ENCODE measurements at regions not wholly inside any gene's neighbourhood (a gene's known extent, or its start where the extent isn't known, plus 50 kb on each side); places are given as distances from the start of the nearest gene placed in this dataset.
"Not testable (repeated sequence)": the region's sequence is repeated elsewhere in the genome, so short reads cannot be mapped to it uniquely, and the experiment has no call there.

- no peak for DNase-seq
These were observed 597.9 kb downstream of the PDCD6IP start for GRCh38 chr3:34396288-34396687.

- no peak for DNase-seq
These were observed 598.5 kb downstream of the PDCD6IP start for GRCh38 chr3:34396956-34397355.

- DNase-seq = no peak
These were observed 601.0 kb downstream of the PDCD6IP start for GRCh38 chr3:34399401-34399800.

- no peak for DNase-seq
These were observed 606.7 kb downstream of the PDCD6IP start for GRCh38 chr3:34405159-34405558.

DNA sequence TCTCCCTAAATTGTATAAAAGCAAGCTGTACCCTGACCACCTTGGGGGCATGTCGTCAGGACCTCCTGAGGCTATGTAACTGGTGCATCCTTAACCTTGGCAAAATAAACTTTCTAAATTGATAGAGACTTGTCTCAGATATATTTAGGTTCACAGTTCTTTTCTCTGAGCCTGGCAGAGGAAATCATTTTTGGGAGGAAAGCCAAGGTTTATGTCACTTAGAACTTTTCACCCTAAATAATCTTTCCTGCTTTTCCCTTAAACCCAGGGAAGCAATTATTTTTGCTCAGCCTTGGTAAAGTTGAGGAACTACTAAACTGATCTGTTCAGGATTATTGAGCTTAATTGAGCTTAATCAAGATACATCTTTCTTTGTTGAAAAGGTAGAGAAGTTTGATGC, 608.9 kb downstream of the PDCD6IP start:
- DNase-seq = no peak

DNA sequence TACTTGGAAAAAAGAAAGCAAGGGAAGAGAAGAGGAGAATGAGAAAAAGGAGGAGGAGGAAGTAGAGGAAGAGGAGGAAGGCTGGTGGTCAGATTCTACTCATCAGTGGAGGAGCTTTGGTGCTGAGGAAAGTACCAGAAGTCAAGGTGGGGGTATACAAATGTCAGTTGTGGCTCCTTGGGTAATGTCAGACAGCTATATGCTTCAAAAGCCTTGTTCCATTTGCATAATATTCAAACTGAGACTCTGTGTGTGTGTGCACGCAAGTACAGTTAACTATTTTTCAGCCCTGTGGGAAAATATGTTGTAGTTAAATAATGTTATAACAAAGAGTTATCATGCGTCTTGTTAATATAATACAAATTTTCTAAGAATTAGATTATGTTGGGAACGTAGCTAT, 609.7 kb downstream of the PDCD6IP start:
- no peak for DNase-seq

DNA sequence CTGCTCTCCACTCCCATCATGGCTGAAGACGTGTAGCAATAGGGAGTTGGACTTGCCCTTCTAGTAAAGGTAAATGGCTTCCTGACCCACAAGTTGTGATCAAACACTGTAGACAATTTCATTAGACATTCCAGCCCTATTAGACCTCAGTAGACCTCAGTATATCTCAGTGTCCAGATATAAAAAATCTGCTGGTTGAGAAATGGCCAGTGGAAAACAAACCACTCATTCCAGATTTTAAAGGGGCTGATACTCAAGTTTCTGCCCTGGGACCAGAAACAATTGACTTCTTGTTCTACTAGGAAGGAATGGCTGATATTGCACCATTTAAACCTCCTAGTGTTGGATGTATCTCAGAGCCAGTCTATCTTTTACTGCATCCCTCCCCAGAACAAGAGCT, 613.2 kb downstream of the PDCD6IP start:
- DNase-seq = no peak

- DNase-seq = no peak
These were observed 621.4 kb downstream of the PDCD6IP start for GRCh38 chr3:34419801-34420200.

- no peak for DNase-seq
These were observed 623.3 kb downstream of the PDCD6IP start for GRCh38 chr3:34421762-34422161.

GRCh38 chr3:34439796-34440195, 641.4 kb downstream of the PDCD6IP start:
- no peak for DNase-seq

DNA sequence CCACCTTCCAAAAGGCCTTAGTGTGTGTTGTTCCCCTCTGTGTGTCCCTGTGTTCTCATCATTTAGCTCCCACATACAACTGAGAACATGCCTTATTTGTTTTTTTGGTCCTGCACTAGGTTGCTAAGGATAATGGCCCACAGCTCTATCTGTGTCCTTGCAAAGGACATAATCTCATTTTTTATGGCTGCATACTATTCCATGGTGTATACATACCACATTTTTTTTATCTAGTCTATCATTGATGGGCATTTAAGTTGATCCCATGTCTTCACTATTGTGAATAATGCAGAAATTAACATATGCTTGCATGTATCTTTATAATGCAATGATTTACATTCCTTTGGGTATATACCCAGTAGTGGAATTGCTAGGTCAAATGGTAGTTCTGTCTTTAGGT, 645.7 kb downstream of the PDCD6IP start:
- DNase-seq = no peak

DNA sequence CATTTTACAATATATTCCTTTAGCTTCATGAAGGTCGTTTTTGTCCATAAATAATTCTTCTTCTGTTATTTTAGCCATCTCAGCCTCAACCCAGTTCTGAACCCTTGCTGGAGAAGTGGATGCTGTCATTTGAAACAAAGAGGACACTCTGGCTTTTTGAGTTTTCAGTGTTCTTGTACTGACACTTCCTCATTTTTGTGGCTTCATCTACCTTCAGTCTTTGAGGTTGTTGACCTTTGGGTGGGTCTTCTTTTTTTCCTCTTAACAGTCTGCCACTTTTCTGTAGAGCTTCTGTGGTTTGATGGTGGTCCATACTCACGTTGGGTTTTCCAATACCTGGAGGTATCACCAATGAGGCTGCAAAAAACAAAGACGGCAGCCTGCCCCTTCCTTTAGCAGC, 650.9 kb downstream of the PDCD6IP start:
- DNase-seq = no peak

DNA sequence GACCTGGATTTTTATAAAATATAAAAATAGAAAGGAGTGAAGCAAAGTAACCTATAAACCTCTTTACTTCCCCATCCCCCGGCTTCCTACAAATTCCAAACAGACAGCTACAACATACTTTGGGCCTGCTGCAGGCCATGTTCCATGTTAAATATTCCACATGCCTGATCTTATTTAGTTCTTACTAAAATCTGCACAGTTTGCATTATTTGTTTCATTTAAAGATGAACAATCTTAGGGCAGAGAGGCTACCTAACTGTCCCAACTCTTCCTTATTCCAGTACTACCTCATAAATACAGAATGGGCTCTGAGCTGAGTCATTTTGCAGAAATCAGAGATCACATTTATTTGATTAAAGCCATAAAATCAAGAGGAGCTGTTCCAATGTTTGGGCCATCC, 665.0 kb downstream of the PDCD6IP start:
- no peak for DNase-seq

GRCh38 chr3:34464646-34465045, 666.2 kb downstream of the PDCD6IP start:
- no peak for DNase-seq

GRCh38 chr3:34475851-34476250, 677.4 kb downstream of the PDCD6IP start:
- DNase-seq = no peak

DNA sequence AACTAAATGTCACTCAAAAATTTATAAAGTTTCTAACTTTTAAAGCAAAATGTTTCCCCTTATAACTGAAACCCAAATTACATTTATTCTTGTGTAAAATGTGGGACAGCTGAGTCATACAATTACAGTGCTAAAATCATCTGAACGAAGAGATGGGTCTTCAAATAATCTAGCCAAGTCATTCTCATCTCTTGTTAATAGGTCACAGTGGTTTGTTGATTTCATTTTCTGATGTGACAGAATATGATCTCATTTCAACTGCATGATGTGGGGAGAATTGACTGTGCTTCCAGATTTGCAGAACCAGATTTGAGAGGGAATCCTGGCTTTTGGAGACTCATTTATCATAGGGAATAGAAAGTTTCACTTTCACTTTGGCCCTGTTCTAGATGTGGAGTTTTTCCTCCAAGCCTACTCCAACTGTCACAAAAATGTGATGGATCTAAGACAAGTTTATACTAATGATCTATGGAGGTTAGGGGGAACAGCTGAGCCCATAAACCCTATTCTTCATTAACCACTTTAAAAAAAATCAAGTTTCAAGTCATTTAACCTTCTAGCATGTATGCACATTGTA, 685.0 kb downstream of the PDCD6IP start:
- no peak for DNase-seq

- no peak for DNase-seq
These were observed 705.9 kb downstream of the PDCD6IP start for GRCh38 chr3:34504366-34504765.

DNA sequence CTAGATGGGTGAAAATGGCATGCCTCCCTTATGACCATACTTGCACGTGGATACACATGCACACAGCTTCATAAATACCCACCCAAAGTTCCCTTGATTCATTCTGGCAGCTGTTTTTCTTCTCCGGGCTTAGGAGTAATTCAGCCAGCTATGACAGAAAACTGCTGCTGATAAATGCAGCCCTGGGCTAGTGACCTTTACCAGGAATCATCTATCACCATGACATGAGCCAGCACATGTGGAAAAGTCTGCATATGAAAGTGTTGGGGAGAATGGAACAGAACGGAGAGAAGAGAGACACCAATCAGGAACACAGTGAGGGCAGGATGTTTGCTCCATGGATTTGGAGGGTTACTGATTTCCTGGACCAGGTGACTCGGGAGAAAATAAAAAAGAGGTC, 706.3 kb downstream of the PDCD6IP start:
- DNase-seq = no peak

DNA sequence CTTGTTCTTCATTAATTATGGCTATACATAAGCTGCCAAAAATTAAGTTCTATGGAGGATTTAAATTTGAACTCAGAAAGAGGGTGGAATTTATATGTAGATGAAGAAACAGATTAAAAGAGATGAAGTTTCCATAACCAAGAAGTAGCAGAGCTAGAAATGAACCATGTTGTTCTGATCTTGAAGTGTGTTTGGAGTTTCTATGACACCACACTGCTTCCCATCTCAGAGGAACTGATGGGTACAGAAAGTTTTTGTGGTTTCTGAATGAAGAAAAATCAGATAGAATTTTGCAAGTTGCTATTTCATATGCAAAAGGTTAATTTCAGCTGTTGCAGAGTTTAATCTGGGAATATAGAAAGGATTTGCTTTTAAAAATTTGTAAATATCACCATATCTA, 710.3 kb downstream of the PDCD6IP start:
- DNase-seq = no peak

DNA sequence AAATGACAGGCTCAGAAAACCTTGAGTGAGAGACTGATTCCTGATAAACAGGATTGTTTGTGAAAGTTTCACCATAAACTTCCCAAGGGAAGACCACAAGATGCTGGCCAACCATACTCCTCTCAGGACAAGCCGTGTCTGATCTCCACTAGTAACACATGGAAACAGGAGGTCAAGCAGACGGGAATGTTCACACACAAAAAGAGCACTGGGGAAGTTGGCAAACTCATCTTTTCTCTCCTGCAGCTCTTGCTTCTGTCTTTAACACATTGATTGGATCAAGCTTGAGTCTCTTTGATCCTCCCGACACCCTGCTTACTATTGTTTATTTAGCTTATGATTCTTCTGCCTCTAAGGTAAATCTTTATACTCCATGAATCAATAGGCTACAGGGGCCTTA, 713.5 kb downstream of the PDCD6IP start:
- no peak for DNase-seq

DNA sequence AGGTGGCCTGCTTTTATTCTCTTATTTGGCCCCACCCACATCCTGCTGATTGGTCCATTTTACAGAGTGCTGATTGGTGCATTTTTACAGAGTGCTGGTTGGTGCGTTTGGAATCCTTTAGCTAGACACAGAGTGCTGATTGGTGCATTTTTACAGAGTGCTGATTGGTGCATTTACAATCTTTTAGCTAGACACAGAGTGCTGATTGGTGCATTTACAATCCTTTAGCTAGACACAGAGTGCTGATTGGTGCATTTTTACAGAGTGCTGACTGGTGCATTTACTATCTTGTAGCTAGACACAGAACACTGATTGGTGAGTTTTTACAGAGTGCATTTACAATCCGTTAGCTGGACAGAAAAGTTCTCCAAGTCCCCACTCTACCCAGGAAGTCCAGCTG, 720.6 kb downstream of the PDCD6IP start:
- not testable (repeated sequence) for DNase-seq

GRCh38 chr3:34531156-34531555, 732.7 kb downstream of the PDCD6IP start:
- DNase-seq = no peak

DNA sequence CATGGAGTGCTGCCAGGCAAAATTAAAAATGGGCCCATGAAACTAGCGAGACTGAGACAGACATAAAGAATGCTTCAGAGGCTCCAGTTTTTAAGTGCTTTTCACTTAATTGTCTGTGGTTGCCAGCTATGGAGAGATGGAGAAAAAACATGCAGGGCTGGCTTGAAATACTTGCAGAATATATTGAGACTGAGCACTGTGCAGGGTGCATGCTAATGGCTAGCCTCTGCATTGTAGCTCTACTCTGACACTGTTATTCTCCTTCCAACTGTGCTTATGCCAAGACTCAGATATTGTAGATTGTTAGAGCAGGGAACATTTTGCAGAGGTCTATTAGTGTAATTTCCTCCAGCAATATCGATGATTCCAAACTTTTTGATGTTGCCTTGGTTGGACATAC, 735.0 kb downstream of the PDCD6IP start:
- DNase-seq = no peak

DNA sequence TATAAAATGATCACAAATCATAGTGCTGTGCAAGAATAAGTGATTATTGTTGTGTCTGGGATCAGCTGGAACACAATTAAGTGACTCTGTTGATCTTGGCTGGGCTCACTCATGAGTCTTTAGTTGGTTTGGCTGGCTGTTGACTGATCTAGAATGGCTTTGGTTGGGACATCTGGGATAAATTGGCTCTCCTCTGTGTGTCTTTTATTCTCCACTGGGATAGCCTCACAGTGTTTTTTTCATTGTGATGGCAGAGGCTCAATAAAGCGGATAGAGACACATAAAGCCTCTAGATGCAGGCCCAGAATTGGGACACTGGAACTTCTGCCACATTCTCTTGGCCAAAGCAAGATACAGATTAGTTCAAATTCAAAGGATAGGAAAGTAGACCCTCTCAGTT, 735.6 kb downstream of the PDCD6IP start:
- no peak for DNase-seq

DNA sequence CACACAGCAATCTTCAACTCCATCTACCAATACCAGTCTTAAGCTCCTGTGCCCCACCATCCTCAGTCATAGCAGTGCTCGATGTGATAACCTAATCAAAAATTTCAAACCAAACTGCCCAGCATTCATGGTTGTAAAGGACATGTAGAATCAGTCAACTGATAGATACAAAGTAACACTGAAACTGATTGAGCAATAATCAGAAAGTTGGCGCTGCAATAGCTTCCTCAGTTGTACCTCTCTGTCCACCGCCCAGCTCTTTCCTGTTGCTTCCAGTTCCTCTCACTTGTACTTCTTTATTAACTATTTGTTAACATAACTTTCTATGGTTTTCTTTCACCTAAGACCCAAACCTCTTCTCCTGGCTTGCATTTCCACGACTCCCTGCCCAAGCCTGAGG, 745.7 kb downstream of the PDCD6IP start:
- DNase-seq = no peak
